SK-N-MC (cell line): ENCODE measurements at regions not wholly inside any gene's neighbourhood (a gene's known extent, or its start where the extent isn't known, plus 50 kb on each side); places are given as distances from the start of the nearest gene placed in this dataset.

Source experiments
- EZH2 ChIP-seq: fragments of 200-600 bp; sonication (generic); IDR thresholded peaks from one replicate; pipeline ENCODE4 v1.6.1; 2017; ENCODE audit warnings: antibody characterized with exemption
- FOXP2 ChIP-seq: optimal IDR thresholded peaks from 2 replicates; pipeline ENCODE3; 2011; ENCODE audit warnings: mild to moderate bottlenecking, moderate library complexity; ENCODE audit not compliant: insufficient read depth; ENCODE audit errors: extremely low read length, control extremely low read depth
- POLR2AphosphoS5 ChIP-seq: IDR thresholded peaks from 2 replicates; pipeline ENCODE4 v1.6.1; 2012; ENCODE audit warnings: mild to moderate bottlenecking, low read depth, low read length, borderline replicate concordance

DNA sequence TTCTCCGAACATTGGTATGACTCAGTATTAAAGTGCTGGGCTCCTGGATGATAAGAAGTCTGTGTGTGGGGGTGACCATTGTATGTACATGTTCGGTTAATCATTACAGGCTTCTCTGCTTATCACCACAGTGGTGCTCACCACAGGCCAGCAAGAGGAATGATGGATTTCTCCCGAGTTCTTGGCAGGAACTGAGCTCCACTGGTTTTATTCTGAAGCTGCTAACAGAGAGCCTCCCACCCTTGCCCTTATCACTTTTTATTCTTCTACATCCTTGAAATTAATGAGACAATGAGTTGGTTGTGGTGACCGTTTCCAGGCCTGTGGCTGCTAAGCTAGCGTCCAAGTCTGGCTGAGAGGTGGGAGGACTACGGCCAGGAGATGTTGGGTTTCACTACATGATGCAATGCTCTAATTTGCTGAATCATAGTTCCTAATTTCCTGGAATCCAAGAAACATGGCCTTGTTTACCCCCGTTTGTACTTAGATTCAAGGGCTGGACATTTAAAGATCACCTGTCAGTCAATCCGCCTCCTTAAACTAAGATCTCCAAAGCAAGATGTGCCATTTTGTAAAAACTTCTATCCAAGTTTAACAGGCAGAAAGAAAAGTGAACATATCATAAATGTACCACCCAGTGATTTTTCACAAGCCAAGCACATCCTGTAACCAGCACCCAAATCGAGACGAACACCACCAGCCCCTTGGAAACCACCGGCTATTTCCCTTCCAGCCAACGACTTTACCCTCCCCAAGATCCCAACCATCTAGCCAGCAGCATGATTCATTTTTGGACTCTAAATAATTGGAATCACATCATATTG lies 172.5 kb downstream of the FOXA2 start:
- TF ChIP-seq POLR2AphosphoS5 (no peak), EZH2 (no peak), FOXP2 (no peak)
